ENCODE measurements at regions not wholly inside any gene's neighbourhood (a gene's known extent, or its start where the extent isn't known, plus 50 kb on each side); places are given as distances from the start of the nearest gene placed in this dataset.

- TF ChIP-seq THAP7 (CRISPR knock-in tag; IDR thresholded peaks at IDR 0.05) (no peak), MAFK (IDR thresholded peaks at IDR 0.05; ENCODE audit: low read length) (no peak), CCAR2 (IDR thresholded peaks at IDR 0.05; ENCODE audit: low read depth, low read length) (no peak), ZNF586 (CRISPR knock-in tag; conservative IDR thresholded peaks at IDR 0.05) (no peak), NR3C1 (CRISPR knock-in tag; IDR thresholded peaks at IDR 0.05) (no peak), BDP1 (IDR thresholded peaks at IDR 0.05; ENCODE audit: insufficient read depth, insufficient read length) (no peak), ARID3A (IDR thresholded peaks at IDR 0.05; ENCODE audit: borderline replicate concordance, low read depth, low read length) (no peak), TCF3 (CRISPR knock-in tag; IDR thresholded peaks at IDR 0.05) (no peak), CXXC5 (CRISPR knock-in tag; IDR thresholded peaks at IDR 0.05) (no peak), NCOA1 (IDR thresholded peaks at IDR 0.05; ENCODE audit: low read depth) (no peak), CC2D1A (IDR thresholded peaks at IDR 0.05) (no peak)
These were observed 442.7 kb downstream of the OCA2 start for GRCh38 chr15:27656296-27656987.
